Erythroblast (primary cell): ENCODE measurements at regions not wholly inside any gene's neighbourhood (a gene's known extent, or its start where the extent isn't known, plus 50 kb on each side); places are given as distances from the start of the nearest gene placed in this dataset.

ENCODE experiments used
- GATA1 ChIP-seq: IDR thresholded peaks from 2 replicates; pipeline ENCODE4 v1.6.1; 2011; ENCODE audit warnings: low read depth, mild to moderate bottlenecking, control low read depth, low read length, moderate library complexity
- POLR2A ChIP-seq: IDR thresholded peaks from 2 replicates; pipeline ENCODE4 v1.6.1; 2011; ENCODE audit warnings: mild to moderate bottlenecking, low read length

GRCh38 chr3:99544786-99545281 is 93.6 kb upstream of the COL8A1 start:
- TF ChIP-seq POLR2A, result no peak
- TF ChIP-seq GATA1, result no peak
